ENCODE measurements at regions not wholly inside any gene's neighbourhood (a gene's known extent, or its start where the extent isn't known, plus 50 kb on each side); places are given as distances from the start of the nearest gene placed in this dataset.

DNA sequence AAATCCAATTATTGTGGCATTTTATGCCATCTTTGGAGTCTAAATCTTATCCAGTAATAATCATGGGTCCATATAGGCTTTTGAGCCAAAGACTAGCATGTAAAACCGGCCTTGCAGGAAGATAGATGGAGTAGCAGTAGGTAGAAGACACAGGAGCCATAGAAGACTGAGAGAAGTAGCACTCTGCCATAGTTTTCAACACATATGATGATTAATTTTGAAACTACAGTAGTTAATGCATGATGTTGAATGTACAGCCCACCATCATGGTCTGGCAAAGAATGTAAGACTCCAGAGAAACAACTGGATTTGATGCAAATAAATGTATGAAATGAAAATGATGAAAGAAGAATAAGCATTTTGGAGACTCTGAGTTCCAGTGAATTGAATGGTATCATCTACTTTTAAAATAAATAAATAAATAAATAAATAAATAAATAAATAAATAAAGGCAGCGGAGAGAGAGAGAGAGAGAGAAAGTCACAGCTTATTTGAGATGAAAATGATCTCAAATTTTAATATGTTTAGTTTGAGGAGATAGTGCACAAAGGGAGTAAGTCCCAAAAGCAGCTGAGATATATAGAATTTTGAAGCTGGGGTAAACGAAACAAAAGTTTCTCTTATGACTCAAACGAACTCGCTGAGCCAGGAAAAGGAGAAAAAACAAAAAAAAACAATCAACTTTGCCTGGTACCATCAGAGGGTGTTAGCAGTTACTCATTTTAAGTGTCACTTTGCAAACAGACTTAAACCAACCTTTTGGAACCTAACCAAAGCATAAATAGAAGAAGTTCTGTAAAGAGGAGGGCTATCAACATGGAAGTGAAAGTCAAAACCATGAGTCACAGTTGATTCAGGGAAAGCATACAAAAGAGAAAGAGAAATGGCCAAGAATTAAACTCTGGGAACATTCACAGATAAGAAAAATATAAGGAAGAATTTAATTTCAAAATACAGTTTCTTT, 388.7 kb downstream of the CETN3 start:
- TF ChIP-seq, protein P1, sequence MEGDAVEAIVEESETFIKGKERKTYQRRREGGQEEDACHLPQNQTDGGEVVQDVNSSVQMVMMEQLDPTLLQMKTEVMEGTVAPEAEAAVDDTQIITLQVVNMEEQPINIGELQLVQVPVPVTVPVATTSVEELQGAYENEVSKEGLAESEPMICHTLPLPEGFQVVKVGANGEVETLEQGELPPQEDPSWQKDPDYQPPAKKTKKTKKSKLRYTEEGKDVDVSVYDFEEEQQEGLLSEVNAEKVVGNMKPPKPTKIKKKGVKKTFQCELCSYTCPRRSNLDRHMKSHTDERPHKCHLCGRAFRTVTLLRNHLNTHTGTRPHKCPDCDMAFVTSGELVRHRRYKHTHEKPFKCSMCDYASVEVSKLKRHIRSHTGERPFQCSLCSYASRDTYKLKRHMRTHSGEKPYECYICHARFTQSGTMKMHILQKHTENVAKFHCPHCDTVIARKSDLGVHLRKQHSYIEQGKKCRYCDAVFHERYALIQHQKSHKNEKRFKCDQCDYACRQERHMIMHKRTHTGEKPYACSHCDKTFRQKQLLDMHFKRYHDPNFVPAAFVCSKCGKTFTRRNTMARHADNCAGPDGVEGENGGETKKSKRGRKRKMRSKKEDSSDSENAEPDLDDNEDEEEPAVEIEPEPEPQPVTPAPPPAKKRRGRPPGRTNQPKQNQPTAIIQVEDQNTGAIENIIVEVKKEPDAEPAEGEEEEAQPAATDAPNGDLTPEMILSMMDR (IDR thresholded peaks at IDR 0.05; ENCODE audit: insufficient read depth, low read length, poor library complexity, severe bottlenecking), result no peak
- no peak for TF ChIP-seq EZH2phosphoT487 (conservative IDR thresholded peaks at IDR 0.05; ENCODE audit: low read length)

Data from SU-DHL-6 (cell line).